NCI-H1105 (cell line): ENCODE measurements at regions not wholly inside any gene's neighbourhood (a gene's known extent, or its start where the extent isn't known, plus 50 kb on each side); places are given as distances from the start of the nearest gene placed in this dataset.

ENCODE experiments used
- DNase-seq: peaks from one replicate; lab custom pipeline; 2025; lab: John Stamatoyannopoulos, UW

- DNase-seq = no peak
These were observed 150.8 kb upstream of the ARPP21 start for GRCh38 chr3:35488526-35488925.

- DNase-seq = no peak
These were observed 146.5 kb upstream of the ARPP21 start for GRCh38 chr3:35492841-35493240.

- no peak for DNase-seq
These were observed 140.7 kb upstream of the ARPP21 start for GRCh38 chr3:35498506-35499210.

GRCh38 chr3:35500641-35501350 is 138.5 kb upstream of the ARPP21 start:
- DNase-seq = no peak

DNA sequence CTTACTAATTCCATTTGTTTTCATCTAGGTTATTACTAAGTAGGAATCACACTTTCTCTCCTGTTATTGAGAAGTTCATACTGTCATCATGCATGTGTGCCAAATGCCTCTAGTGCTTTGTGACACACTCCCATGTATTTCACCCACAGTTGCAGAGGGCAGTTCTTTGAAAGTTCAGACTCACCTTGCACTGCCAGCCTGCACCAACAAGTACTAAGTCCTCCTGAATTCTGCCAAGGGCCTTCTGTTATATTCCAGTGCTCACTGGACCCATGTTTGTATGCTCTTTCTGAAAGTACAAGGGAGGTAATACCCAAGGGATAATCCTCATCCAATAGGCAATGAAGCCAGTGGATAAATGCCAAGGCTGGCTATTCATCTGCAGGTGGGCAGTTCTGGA is 136.6 kb upstream of the ARPP21 start:
- DNase-seq = no peak

DNA sequence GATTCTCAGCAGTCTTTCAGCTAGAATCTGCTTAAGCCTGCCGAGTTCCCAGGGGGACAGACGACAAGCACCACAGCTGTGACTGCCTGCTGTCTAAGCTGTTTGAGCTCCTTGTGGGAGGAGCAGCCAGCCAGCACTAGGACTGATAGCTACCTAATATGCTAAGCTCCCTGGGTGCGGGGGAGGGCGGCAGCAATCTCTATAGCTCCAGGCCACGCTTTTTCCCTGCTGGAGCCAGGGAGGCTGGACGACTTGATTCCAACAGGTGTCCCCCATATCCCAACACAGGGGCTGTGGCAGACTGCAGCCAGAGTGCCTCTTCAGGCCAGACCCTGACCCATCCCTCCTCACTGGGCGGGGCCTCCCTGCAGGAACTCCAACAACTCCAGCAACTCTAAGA is 134.1 kb upstream of the ARPP21 start:
- DNase-seq = no peak

- no peak for DNase-seq
These were observed 133.6 kb upstream of the ARPP21 start for GRCh38 chr3:35505772-35506171.

DNA sequence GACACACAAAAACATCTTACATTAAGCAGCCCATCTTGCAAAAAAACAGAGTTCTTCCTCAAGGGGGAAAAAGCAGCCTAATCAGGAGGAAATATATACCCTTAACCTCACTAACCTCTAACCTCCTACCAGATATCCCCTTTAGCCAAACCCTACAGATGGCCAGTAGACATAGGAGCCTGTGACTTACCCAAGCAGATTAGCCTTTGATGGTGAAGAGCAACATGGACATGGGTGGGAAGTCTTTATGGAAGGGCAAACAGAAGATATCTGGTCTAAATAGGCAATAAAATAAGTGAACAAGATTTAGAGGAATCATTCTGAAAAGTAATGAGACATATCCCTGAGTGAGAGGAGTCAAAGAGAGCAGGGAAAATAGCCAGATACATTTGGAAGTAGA is 119.4 kb upstream of the ARPP21 start:
- DNase-seq = no peak

GRCh38 chr3:35521196-35521595 is 118.1 kb upstream of the ARPP21 start:
- no peak for DNase-seq

GRCh38 chr3:35522450-35522849 is 116.9 kb upstream of the ARPP21 start:
- DNase-seq = no peak

DNA sequence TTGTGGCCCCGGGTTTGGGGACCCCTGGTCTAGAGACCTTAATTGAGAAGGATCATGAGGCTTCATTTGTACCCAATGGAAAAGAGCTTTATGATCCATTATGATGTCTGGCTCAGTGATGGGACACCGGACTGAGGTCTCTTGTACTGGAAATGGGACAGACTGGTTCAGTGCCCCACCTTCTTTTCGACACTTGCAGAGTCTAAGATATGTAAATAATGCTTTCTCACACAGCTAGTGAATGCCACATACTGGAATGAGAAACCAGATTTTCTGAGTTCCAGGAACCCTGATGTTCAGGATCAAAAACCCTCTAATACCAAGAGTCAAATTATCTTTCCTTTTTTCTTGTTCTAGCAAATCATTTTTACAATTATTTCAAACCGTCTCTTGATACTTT is 116.3 kb upstream of the ARPP21 start:
- DNase-seq = no peak

- no peak for DNase-seq
These were observed 115.5 kb upstream of the ARPP21 start for GRCh38 chr3:35523838-35524237.

DNA sequence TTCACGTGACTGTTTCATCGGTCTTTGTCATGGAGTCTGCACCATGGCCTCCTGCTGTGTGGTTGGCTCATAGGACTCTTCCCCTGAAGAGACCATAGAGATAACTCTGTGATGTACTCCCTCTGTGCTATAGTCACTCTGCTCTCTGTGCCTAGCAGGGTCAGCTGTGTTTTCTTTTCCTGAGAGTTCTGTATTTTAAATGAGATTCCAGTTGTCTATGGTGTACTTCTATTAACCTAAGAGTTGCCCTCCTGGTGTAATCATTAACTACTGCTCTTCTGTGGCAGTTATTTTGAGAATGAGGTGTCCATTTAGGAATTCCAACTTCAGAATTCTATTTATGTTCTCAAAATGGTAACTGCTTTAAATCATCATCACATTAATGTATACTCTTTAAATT is 114.5 kb upstream of the ARPP21 start:
- no peak for DNase-seq

DNA sequence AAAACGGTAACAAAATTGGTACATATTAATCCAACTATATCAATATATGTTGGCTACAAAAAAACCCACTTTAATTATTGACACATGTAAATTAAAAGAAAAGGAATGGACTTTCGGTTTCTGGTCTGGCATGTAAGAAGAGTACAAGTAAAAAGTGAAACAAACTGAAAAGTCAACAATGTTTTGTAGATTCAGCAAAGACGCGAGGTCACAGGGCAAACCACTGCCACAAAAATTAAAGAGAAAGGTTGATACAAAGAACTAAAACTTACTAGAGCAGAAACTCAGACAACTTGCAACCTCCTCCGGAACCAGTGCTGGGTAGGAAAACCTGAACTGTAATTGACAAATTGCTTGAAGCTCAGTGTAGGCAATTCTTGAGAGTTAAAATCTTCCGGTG is 110.6 kb upstream of the ARPP21 start:
- DNase-seq = no peak

GRCh38 chr3:35529337-35529736 is 110.0 kb upstream of the ARPP21 start:
- DNase-seq = no peak

DNA sequence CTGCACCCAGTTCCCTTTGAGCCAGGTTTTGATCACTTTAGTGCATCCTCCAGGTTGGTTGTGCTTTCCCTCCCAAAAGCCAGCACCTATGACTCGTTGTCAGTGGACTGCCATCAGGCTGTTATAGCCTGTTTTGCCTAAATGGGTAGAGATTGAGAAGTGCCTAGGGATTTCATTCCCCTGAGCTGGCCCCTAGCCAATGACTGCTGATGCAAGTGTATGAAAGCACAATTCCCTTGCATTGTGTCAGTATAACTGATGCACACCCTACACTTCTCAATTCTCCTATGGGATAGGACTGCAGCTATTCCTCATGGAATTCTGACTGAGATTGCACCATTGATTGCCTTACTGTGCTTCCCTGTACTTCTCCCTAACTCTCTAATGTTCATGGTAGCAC is 102.1 kb upstream of the ARPP21 start:
- peak; percentile 1 for DNase-seq

- DNase-seq = no peak
These were observed 94.3 kb upstream of the ARPP21 start for GRCh38 chr3:35544976-35545375.

- peak; percentile 2 for DNase-seq
These were observed 89.6 kb upstream of the ARPP21 start for GRCh38 chr3:35549690-35550089.

GRCh38 chr3:35562141-35562540 is 77.2 kb upstream of the ARPP21 start:
- no peak for DNase-seq

- DNase-seq = no peak
These were observed 74.3 kb upstream of the ARPP21 start for GRCh38 chr3:35565048-35565447.
